Thyroid gland (tissue), 4 donors: ENCODE measurements at regions not wholly inside any gene's neighbourhood (a gene's known extent, or its start where the extent isn't known, plus 50 kb on each side); places are given as distances from the start of the nearest gene placed in this dataset.

ENCODE experiments used
- DNase-seq, 2 donors: peaks; one replicate each; pipeline ENCODE4 v3.0.0-alpha.2; 2019
- H3K27ac ChIP-seq, 3 donors: fragments of 200-600 bp; sonication (generic); 1 replicate in 2 of 3; 2 replicates in 1 of 3; pipeline ENCODE4 v1.5.1; 2016 to 2019; ENCODE audit warnings: mild to moderate bottlenecking in 1 of 3, moderate library complexity in 1 of 3
- H3K27me3 ChIP-seq: fragments of 200-600 bp; sonication (generic); one replicate; pipeline ENCODE4 v1.5.1; 2019
- H3K36me3 ChIP-seq, 2 donors: fragments of 200-600 bp; sonication (generic); one replicate each; pipeline ENCODE4 v1.5.1; 2016 to 2019
- H3K4me1 ChIP-seq, 2 donors: fragments of 200-600 bp; sonication (generic); one replicate each; pipeline ENCODE4 v1.5.1; 2017 to 2019
- H3K4me3 ChIP-seq, 3 donors: fragments of 200-600 bp; sonication (generic); replicated peaks in 1 of 3; 1 replicate in 2 of 3; 2 replicates in 1 of 3; pipeline ENCODE4 v1.5.1; 2016; ENCODE audit warnings: mild to moderate bottlenecking in 1 of 3
- H3K9me3 ChIP-seq: fragments of 200-600 bp; sonication (generic); one replicate; pipeline ENCODE4 v1.5.1; 2017
- CTCF ChIP-seq, 6 experiments: fragments of 200-600 bp in 3 of 6; fragments of 450-650 bp in 3 of 6; sonication (generic) in 3 of 6; IDR thresholded peaks; one replicate each; pipeline ENCODE4 v1.5.1; 2016 to 2019; ENCODE audit warnings: antibody characterized with exemption in 6 of 6, mild to moderate bottlenecking in 2 of 6, inconsistent platforms in 1 of 6, moderate library complexity in 1 of 6
- POLR2A ChIP-seq, 2 donors: fragments of 450-650 bp; IDR thresholded peaks; one replicate each; pipeline ENCODE4 v1.6.1; 2017; ENCODE audit warnings: antibody characterized with exemption in 2 of 2, mild to moderate bottlenecking in 2 of 2, moderate library complexity in 1 of 2
- WGBS, 2 donors: methylation state at CpG; one replicate each; pipeline ENCODE4 v1.1.5; 2017; 5-methylcytosine and 5-hydroxymethylcytosine counted together
- intact Hi-C: fragments of 100-400 bp; cut with DNase I; formaldehyde crosslinking; loops from one replicate; pipeline ENCODE4 v1.15.1; 2023

GRCh38 chr6:124885171-124885570 lies 77.1 kb upstream of the RNF217 start:
- Histone ChIP-seq H3K4me1 (peaks cover 12 to 14% of the 10 kb centered on the region in 2 donors), H3K27me3 (no peaks in the 10 kb centered on the region), H3K9me3 (no peaks in the 10 kb centered on the region), H3K4me3 (no peak overlapping the region), H3K36me3 (no peaks in the 10 kb centered on the region), H3K27ac (no peak overlapping the region)
- DNase-seq: no peak
- intact Hi-C loops: no loop called here
- WGBS, 2 donors: 92 to 94% methylated on average over 2 of the region's 2 CpGs
- TF ChIP-seq CTCF (IDR thresholded peaks at IDR 0.05): no peak
- TF ChIP-seq POLR2A (IDR thresholded peaks at IDR 0.05): no peak

- TF ChIP-seq POLR2A (IDR thresholded peaks at IDR 0.05) (no peak), CTCF (IDR thresholded peaks at IDR 0.05) (no peak)
- H3K36me3 ChIP-seq: no peaks in the 10 kb centered on the region
- H3K4me3 ChIP-seq: no peak overlapping the region
- intact Hi-C loops: no loop called here
- no peak overlapping the region for H3K27ac ChIP-seq
- DNase-seq: no peak
- no peaks in the 10 kb centered on the region for H3K9me3 ChIP-seq
- 94 to 97% methylated on average over 10 of the region's 10 CpGs for WGBS, 2 donors
- H3K27me3 ChIP-seq: no peaks in the 10 kb centered on the region
- peaks cover 2 to 3% of the 10 kb centered on the region in 2 donors for H3K4me1 ChIP-seq
Observed at GRCh38 chr6:124887872-124888580, 74.2 kb upstream of the RNF217 start.

GRCh38 chr6:124888581-124889371 lies 73.5 kb upstream of the RNF217 start:
- WGBS, 2 donors: 28 to 31% methylated on average over 5 of the region's 5 CpGs
- Histone ChIP-seq H3K4me3 (no peak overlapping the region), H3K4me1 (peaks cover 0 to 3% of the 10 kb centered on the region in 2 donors), H3K9me3 (no peaks in the 10 kb centered on the region), H3K27ac (no peak overlapping the region), H3K36me3 (no peaks in the 10 kb centered on the region), H3K27me3 (no peaks in the 10 kb centered on the region)
- intact Hi-C loops: no loop called here
- no peak for DNase-seq
- no peak for TF ChIP-seq POLR2A (IDR thresholded peaks at IDR 0.05)
- no peak for TF ChIP-seq CTCF (IDR thresholded peaks at IDR 0.05)

GRCh38 chr6:124901084-124901483 lies 61.2 kb upstream of the RNF217 start:
- Histone ChIP-seq H3K27ac (no peak overlapping the region), H3K27me3 (no peaks in the 10 kb centered on the region), H3K4me1 (no peaks in the 10 kb centered on the region), H3K36me3 (no peaks in the 10 kb centered on the region), H3K4me3 (no peak overlapping the region), H3K9me3 (no peaks in the 10 kb centered on the region)
- TF ChIP-seq POLR2A (IDR thresholded peaks at IDR 0.05) (no peak), CTCF (IDR thresholded peaks at IDR 0.05) (no peak)
- intact Hi-C loops: no loop called here
- DNase-seq: no peak

- no peaks in the 10 kb centered on the region for H3K4me1 ChIP-seq
- H3K36me3 ChIP-seq: no peaks in the 10 kb centered on the region
- DNase-seq: no peak
- no peaks in the 10 kb centered on the region for H3K9me3 ChIP-seq
- H3K27ac ChIP-seq: no peak overlapping the region
- intact Hi-C loops: no loop called here
- H3K4me3 ChIP-seq: no peak overlapping the region
- no peaks in the 10 kb centered on the region for H3K27me3 ChIP-seq
- no peak for TF ChIP-seq POLR2A (IDR thresholded peaks at IDR 0.05)
Observed at GRCh38 chr6:124903797-124904196, 58.4 kb upstream of the RNF217 start.
